ENCODE measurements at regions not wholly inside any gene's neighbourhood (a gene's known extent, or its start where the extent isn't known, plus 50 kb on each side); places are given as distances from the start of the nearest gene placed in this dataset.

- Mint-ChIP-seq H3K27me3 (ENCODE audit: low read depth in 3 of 3) (peaks cover 1 to 9% (median 6%) of the 10 kb centered on the region in 3 donors), H3K4me1 (no peaks in the 10 kb centered on the region), H3K36me3 (no peaks in the 10 kb centered on the region), H3K4me3 (no peak overlapping the region), H3K27ac (no peak overlapping the region), H3K9me3 (peaks cover 0 to 15% (median 5%) of the 10 kb centered on the region in 7 donors)
- no peak overlapping the region for H3K27ac ChIP-seq (ENCODE audit: low read depth in 1 of 2, low read length in 2 of 2)
- intact Hi-C loops (cut with micrococcal nuclease) = no loop called here
- H3K9ac ChIP-seq (ENCODE audit: insufficient read depth, low read length, poor library complexity, severe bottlenecking) = no peak overlapping the region
- no peaks in the 10 kb centered on the region for H3K4me1 ChIP-seq (ENCODE audit: control insufficient read depth in 1 of 2, insufficient read depth in 2 of 2, low read length in 2 of 2)
- H3K79me2 ChIP-seq (ENCODE audit: insufficient read depth, low read length) = no peaks in the 10 kb centered on the region
- H3K4me2 ChIP-seq (replicated peaks; ENCODE audit: extremely low read depth, low read length, poor library complexity, severe bottlenecking) = no peak overlapping the region
- no peaks in the 10 kb centered on the region for H4K20me1 ChIP-seq (ENCODE audit: insufficient read depth, low read length)
- peaks cover 0 to 10% of the 10 kb centered on the region in 2 donors for H3K9me3 ChIP-seq (replicated peaks in 1 of 2; ENCODE audit: control insufficient read depth in 1 of 2, insufficient read depth in 1 of 2, low read length in 2 of 2)
- no peak overlapping the region for H2AFZ ChIP-seq (ENCODE audit: insufficient read depth, low read depth, low read length, poor library complexity, severe bottlenecking)
- H3K27me3 ChIP-seq (ENCODE audit: control insufficient read depth in 2 of 2, insufficient read depth in 2 of 2, low read length in 2 of 2) = no peaks in the 10 kb centered on the region
- WGBS (ENCODE audit: insufficient coverage) = 96% methylated on average over 12 of the region's 19 CpGs
- TF ChIP-seq, protein P1, sequence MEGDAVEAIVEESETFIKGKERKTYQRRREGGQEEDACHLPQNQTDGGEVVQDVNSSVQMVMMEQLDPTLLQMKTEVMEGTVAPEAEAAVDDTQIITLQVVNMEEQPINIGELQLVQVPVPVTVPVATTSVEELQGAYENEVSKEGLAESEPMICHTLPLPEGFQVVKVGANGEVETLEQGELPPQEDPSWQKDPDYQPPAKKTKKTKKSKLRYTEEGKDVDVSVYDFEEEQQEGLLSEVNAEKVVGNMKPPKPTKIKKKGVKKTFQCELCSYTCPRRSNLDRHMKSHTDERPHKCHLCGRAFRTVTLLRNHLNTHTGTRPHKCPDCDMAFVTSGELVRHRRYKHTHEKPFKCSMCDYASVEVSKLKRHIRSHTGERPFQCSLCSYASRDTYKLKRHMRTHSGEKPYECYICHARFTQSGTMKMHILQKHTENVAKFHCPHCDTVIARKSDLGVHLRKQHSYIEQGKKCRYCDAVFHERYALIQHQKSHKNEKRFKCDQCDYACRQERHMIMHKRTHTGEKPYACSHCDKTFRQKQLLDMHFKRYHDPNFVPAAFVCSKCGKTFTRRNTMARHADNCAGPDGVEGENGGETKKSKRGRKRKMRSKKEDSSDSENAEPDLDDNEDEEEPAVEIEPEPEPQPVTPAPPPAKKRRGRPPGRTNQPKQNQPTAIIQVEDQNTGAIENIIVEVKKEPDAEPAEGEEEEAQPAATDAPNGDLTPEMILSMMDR (IDR thresholded peaks at IDR 0.05) = no peak
- H3K4me3 ChIP-seq (replicated peaks in 1 of 3; ENCODE audit: low read depth in 2 of 3, low read length in 3 of 3) = no peak overlapping the region
- no peaks in the 10 kb centered on the region for H3K36me3 ChIP-seq (replicated peaks in 1 of 2; ENCODE audit: control insufficient read depth in 1 of 2, insufficient read depth in 2 of 2, low read length in 2 of 2)
- no peak for DNase-seq
Measured at GRCh38 chr7:1359681-1360485, 99.4 kb downstream of the MICALL2 start.

GRCh38 chr7:1360521-1360971 lies 98.7 kb downstream of the MICALL2 start:
- Histone ChIP-seq H3K27me3 (ENCODE audit: control insufficient read depth in 2 of 2, insufficient read depth in 2 of 2, low read length in 2 of 2) (no peaks in the 10 kb centered on the region), H2AFZ (ENCODE audit: insufficient read depth, low read depth, low read length, poor library complexity, severe bottlenecking) (no peak overlapping the region), H3K36me3 (replicated peaks in 1 of 2; ENCODE audit: control insufficient read depth in 1 of 2, insufficient read depth in 2 of 2, low read length in 2 of 2) (no peaks in the 10 kb centered on the region), H4K20me1 (ENCODE audit: insufficient read depth, low read length) (no peaks in the 10 kb centered on the region), H3K4me2 (replicated peaks; ENCODE audit: extremely low read depth, low read length, poor library complexity, severe bottlenecking) (no peak overlapping the region), H3K9ac (ENCODE audit: insufficient read depth, low read length, poor library complexity, severe bottlenecking) (no peak overlapping the region), H3K27ac (ENCODE audit: low read depth in 1 of 2, low read length in 2 of 2) (no peak overlapping the region), H3K79me2 (ENCODE audit: insufficient read depth, low read length) (no peaks in the 10 kb centered on the region), H3K9me3 (replicated peaks in 1 of 2; ENCODE audit: control insufficient read depth in 1 of 2, insufficient read depth in 1 of 2, low read length in 2 of 2) (peaks cover under 1 to 16% of the 10 kb centered on the region in 2 donors), H3K4me1 (ENCODE audit: control insufficient read depth in 1 of 2, insufficient read depth in 2 of 2, low read length in 2 of 2) (no peaks in the 10 kb centered on the region), H3K4me3 (replicated peaks in 1 of 3; ENCODE audit: low read depth in 2 of 3, low read length in 3 of 3) (no peak overlapping the region)
- H3K27ac Mint-ChIP-seq = no peak overlapping the region
- no peak for DNase-seq
- H3K9me3 Mint-ChIP-seq = peaks cover 0 to 20% (median 5%) of the 10 kb centered on the region in 7 donors
- H3K4me1 Mint-ChIP-seq = no peaks in the 10 kb centered on the region
- peaks cover 3 to 9% (median 6%) of the 10 kb centered on the region in 3 donors for H3K27me3 Mint-ChIP-seq (ENCODE audit: low read depth in 3 of 3)
- intact Hi-C loops (cut with micrococcal nuclease) = no loop called here
- H3K4me3 Mint-ChIP-seq = no peak overlapping the region
- TF ChIP-seq, protein P1 (IDR thresholded peaks at IDR 0.05) = no peak
- 97% methylated on average over 8 of the region's 12 CpGs for WGBS (ENCODE audit: insufficient coverage)
- H3K36me3 Mint-ChIP-seq = no peaks in the 10 kb centered on the region

Data from CD14-positive monocyte (primary cell).